ENCODE measurements at regions not wholly inside any gene's neighbourhood (a gene's known extent, or its start where the extent isn't known, plus 50 kb on each side); places are given as distances from the start of the nearest gene placed in this dataset.

GRCh38 chr6:163641706-163642105 is 227.2 kb downstream of the QKI start:
- H3K9me3 ChIP-seq (ENCODE audit: control insufficient read depth, low read length) = no peaks in the 10 kb centered on the region

DNA sequence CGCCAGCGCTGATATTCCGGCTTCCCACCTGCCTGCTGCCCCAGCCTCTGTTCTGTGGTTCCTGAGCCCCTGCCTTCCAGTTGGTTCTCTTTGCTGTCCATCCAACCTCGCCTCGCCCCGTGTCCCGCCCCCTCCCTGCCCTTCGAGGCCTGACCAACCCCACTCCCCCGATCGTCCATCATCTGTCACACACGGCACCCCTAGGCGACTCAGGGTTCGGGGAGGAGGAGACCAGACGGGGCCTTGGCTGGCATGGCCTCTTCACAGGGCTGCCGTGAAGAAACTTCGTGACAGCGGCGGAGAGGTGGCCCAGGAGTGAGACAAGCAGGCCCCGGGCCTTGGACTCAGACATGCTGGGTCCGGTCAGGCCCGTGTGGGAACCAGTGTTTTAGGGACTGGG is 226.1 kb downstream of the QKI start:
- no peak overlapping the region for H2BK12ac ChIP-seq (ENCODE audit: low read length in 2 of 2)
- peaks cover 4% of the 10 kb centered on the region for H3K4me1 ChIP-seq (ENCODE audit: control insufficient read depth, insufficient read depth, low read depth, low read length)
- H3K36me3 ChIP-seq (ENCODE audit: control insufficient read depth in 1 of 2, insufficient read depth in 2 of 2, low read depth in 1 of 2, low read length in 2 of 2) = no peaks in the 10 kb centered on the region
- no peak overlapping the region for H3K4me3 ChIP-seq (ENCODE audit: insufficient read depth in 1 of 2, low read depth in 1 of 2, low read length in 2 of 2)
- no peaks in the 10 kb centered on the region for H3K79me1 ChIP-seq (replicated peaks; ENCODE audit: low read length, poor library complexity, severe bottlenecking)
- H2AFZ ChIP-seq (ENCODE audit: low read depth, low read length) = no peak overlapping the region
- H3K9ac ChIP-seq (ENCODE audit: low read length) = no peak overlapping the region
- H3K14ac ChIP-seq (ENCODE audit: low read length in 2 of 2) = no peak overlapping the region
- 92% methylated on average over 20 of the region's 21 CpGs for WGBS
- H2BK120ac ChIP-seq (ENCODE audit: low read depth, low read length) = no peak overlapping the region
- no peak overlapping the region for H3K18ac ChIP-seq (ENCODE audit: low read depth in 1 of 2, low read length in 2 of 2)
- no peaks in the 10 kb centered on the region for H3K27me3 ChIP-seq (ENCODE audit: control insufficient read depth in 1 of 2, insufficient read depth in 1 of 2, low read length in 2 of 2)
- H3K4me2 ChIP-seq (ENCODE audit: low read length, poor library complexity, severe bottlenecking) = no peak overlapping the region
- H4K91ac ChIP-seq (ENCODE audit: low read length) = no peak overlapping the region
- no peak overlapping the region for H4K8ac ChIP-seq (ENCODE audit: low read length)
- H2AK5ac ChIP-seq (ENCODE audit: low read length, severe bottlenecking) = no peak overlapping the region
- no peak overlapping the region for H2BK15ac ChIP-seq (ENCODE audit: low read depth, poor library complexity, severe bottlenecking)
- no peak overlapping the region for H2BK5ac ChIP-seq (ENCODE audit: low read depth, low read length, poor library complexity, severe bottlenecking)
- H3K9me3 ChIP-seq (ENCODE audit: control insufficient read depth, low read length) = no peaks in the 10 kb centered on the region
- no peak for DNase-seq
- no peak overlapping the region for H3K4ac ChIP-seq (ENCODE audit: low read depth in 1 of 2, low read length in 2 of 2)
- no peak overlapping the region for H3K27ac ChIP-seq (ENCODE audit: low read length, poor library complexity, severe bottlenecking)
- no peak overlapping the region for H3K23ac ChIP-seq (ENCODE audit: low read length in 2 of 2)

More at GRCh38 chr6:163641706-163642105, 227.2 kb downstream of the QKI start:
- H3K27me3 ChIP-seq (ENCODE audit: control insufficient read depth in 1 of 2, insufficient read depth in 1 of 2, low read length in 2 of 2) = no peaks in the 10 kb centered on the region
- H3K27ac ChIP-seq (ENCODE audit: low read length, poor library complexity, severe bottlenecking) = no peak overlapping the region
- no peak overlapping the region for H2BK5ac ChIP-seq (ENCODE audit: low read depth, low read length, poor library complexity, severe bottlenecking)
- no peak overlapping the region for H2BK15ac ChIP-seq (ENCODE audit: low read depth, poor library complexity, severe bottlenecking)
- peaks cover 4% of the 10 kb centered on the region for H3K4me1 ChIP-seq (ENCODE audit: control insufficient read depth, insufficient read depth, low read depth, low read length)
- no peaks in the 10 kb centered on the region for H3K36me3 ChIP-seq (ENCODE audit: control insufficient read depth in 1 of 2, insufficient read depth in 2 of 2, low read depth in 1 of 2, low read length in 2 of 2)
- no peak overlapping the region for H2BK12ac ChIP-seq (ENCODE audit: low read length in 2 of 2)
- H4K8ac ChIP-seq (ENCODE audit: low read length) = no peak overlapping the region
- no peak overlapping the region for H3K4me2 ChIP-seq (ENCODE audit: low read length, poor library complexity, severe bottlenecking)
- no peak overlapping the region for H2AFZ ChIP-seq (ENCODE audit: low read depth, low read length)
- H3K18ac ChIP-seq (ENCODE audit: low read depth in 1 of 2, low read length in 2 of 2) = no peak overlapping the region
- no peaks in the 10 kb centered on the region for H3K79me1 ChIP-seq (replicated peaks; ENCODE audit: low read length, poor library complexity, severe bottlenecking)
- no peak overlapping the region for H3K9ac ChIP-seq (ENCODE audit: low read length)
- H3K4ac ChIP-seq (ENCODE audit: low read depth in 1 of 2, low read length in 2 of 2) = no peak overlapping the region
- no peak overlapping the region for H2BK120ac ChIP-seq (ENCODE audit: low read depth, low read length)
- H2AK5ac ChIP-seq (ENCODE audit: low read length, severe bottlenecking) = no peak overlapping the region
- 91% methylated on average over 13 of the region's 13 CpGs for WGBS
- no peak overlapping the region for H4K91ac ChIP-seq (ENCODE audit: low read length)
- DNase-seq = no peak
- no peak overlapping the region for H3K14ac ChIP-seq (ENCODE audit: low read length in 2 of 2)
- no peak overlapping the region for H3K23ac ChIP-seq (ENCODE audit: low read length in 2 of 2)
- no peak overlapping the region for H3K4me3 ChIP-seq (ENCODE audit: insufficient read depth in 1 of 2, low read depth in 1 of 2, low read length in 2 of 2)

GRCh38 chr6:163637524-163637923 is 223.0 kb downstream of the QKI start:
- Histone ChIP-seq H3K23ac (ENCODE audit: low read length in 2 of 2) (no peak overlapping the region), H3K27ac (ENCODE audit: low read length, poor library complexity, severe bottlenecking) (no peak overlapping the region), H3K4me2 (ENCODE audit: low read length, poor library complexity, severe bottlenecking) (no peak overlapping the region), H2AK5ac (ENCODE audit: low read length, severe bottlenecking) (no peak overlapping the region), H3K14ac (ENCODE audit: low read length in 2 of 2) (no peak overlapping the region), H2BK5ac (ENCODE audit: low read depth, low read length, poor library complexity, severe bottlenecking) (no peak overlapping the region), H4K8ac (ENCODE audit: low read length) (no peak overlapping the region), H3K4ac (ENCODE audit: low read depth in 1 of 2, low read length in 2 of 2) (no peak overlapping the region), H3K9me3 (ENCODE audit: control insufficient read depth, low read length) (no peaks in the 10 kb centered on the region), H3K36me3 (ENCODE audit: control insufficient read depth in 1 of 2, insufficient read depth in 2 of 2, low read depth in 1 of 2, low read length in 2 of 2) (no peaks in the 10 kb centered on the region), H2BK12ac (ENCODE audit: low read length in 2 of 2) (no peak overlapping the region), H3K27me3 (ENCODE audit: control insufficient read depth in 1 of 2, insufficient read depth in 1 of 2, low read length in 2 of 2) (no peaks in the 10 kb centered on the region), H2BK120ac (ENCODE audit: low read depth, low read length) (no peak overlapping the region), H2AFZ (ENCODE audit: low read depth, low read length) (no peak overlapping the region), H3K18ac (ENCODE audit: low read depth in 1 of 2, low read length in 2 of 2) (no peak overlapping the region), H3K4me3 (ENCODE audit: insufficient read depth in 1 of 2, low read depth in 1 of 2, low read length in 2 of 2) (no peak overlapping the region), H3K79me1 (replicated peaks; ENCODE audit: low read length, poor library complexity, severe bottlenecking) (no peaks in the 10 kb centered on the region), H3K9ac (ENCODE audit: low read length) (no peak overlapping the region), H2BK15ac (ENCODE audit: low read depth, poor library complexity, severe bottlenecking) (no peak overlapping the region), H3K4me1 (ENCODE audit: control insufficient read depth, insufficient read depth, low read depth, low read length) (peaks cover 4% of the 10 kb centered on the region), H4K91ac (ENCODE audit: low read length) (no peak overlapping the region)
- WGBS = 76% methylated on average over 2 of the region's 3 CpGs
- DNase-seq = no peak

- H3K18ac ChIP-seq (ENCODE audit: low read depth in 1 of 2, low read length in 2 of 2) = no peak overlapping the region
- H3K27me3 ChIP-seq (ENCODE audit: control insufficient read depth in 1 of 2, insufficient read depth in 1 of 2, low read length in 2 of 2) = no peaks in the 10 kb centered on the region
- no peak overlapping the region for H3K4me3 ChIP-seq (ENCODE audit: insufficient read depth in 1 of 2, low read depth in 1 of 2, low read length in 2 of 2)
- no peak overlapping the region for H2AK5ac ChIP-seq (ENCODE audit: low read length, severe bottlenecking)
- WGBS = 70% methylated on average over 21 of the region's 22 CpGs
- no peak for DNase-seq
- H2BK120ac ChIP-seq (ENCODE audit: low read depth, low read length) = no peak overlapping the region
- H3K14ac ChIP-seq (ENCODE audit: low read length in 2 of 2) = peak overlapping the region in 1 of 2 experiments; percentile 89
- H2AFZ ChIP-seq (ENCODE audit: low read depth, low read length) = no peak overlapping the region
- H3K4me2 ChIP-seq (ENCODE audit: low read length, poor library complexity, severe bottlenecking) = no peak overlapping the region
- H3K27ac ChIP-seq (ENCODE audit: low read length, poor library complexity, severe bottlenecking) = no peak overlapping the region
- no peak overlapping the region for H2BK12ac ChIP-seq (ENCODE audit: low read length in 2 of 2)
- no peak overlapping the region for H4K8ac ChIP-seq (ENCODE audit: low read length)
- H3K79me1 ChIP-seq (replicated peaks; ENCODE audit: low read length, poor library complexity, severe bottlenecking) = no peaks in the 10 kb centered on the region
- H3K36me3 ChIP-seq (ENCODE audit: control insufficient read depth in 1 of 2, insufficient read depth in 2 of 2, low read depth in 1 of 2, low read length in 2 of 2) = no peaks in the 10 kb centered on the region
- H3K4me1 ChIP-seq (ENCODE audit: control insufficient read depth, insufficient read depth, low read depth, low read length) = peaks cover 4% of the 10 kb centered on the region
- H3K4ac ChIP-seq (ENCODE audit: low read depth in 1 of 2, low read length in 2 of 2) = no peak overlapping the region
- no peak overlapping the region for H2BK5ac ChIP-seq (ENCODE audit: low read depth, low read length, poor library complexity, severe bottlenecking)
- no peak overlapping the region for H2BK15ac ChIP-seq (ENCODE audit: low read depth, poor library complexity, severe bottlenecking)
- H3K9me3 ChIP-seq (ENCODE audit: control insufficient read depth, low read length) = no peaks in the 10 kb centered on the region
- H3K9ac ChIP-seq (ENCODE audit: low read length) = no peak overlapping the region
- no peak overlapping the region for H4K91ac ChIP-seq (ENCODE audit: low read length)
- no peak overlapping the region for H3K23ac ChIP-seq (ENCODE audit: low read length in 2 of 2)
Measured at GRCh38 chr6:163635731-163636364, 221.3 kb downstream of the QKI start.
